AG09319 (cell line): ENCODE measurements at regions not wholly inside any gene's neighbourhood (a gene's known extent, or its start where the extent isn't known, plus 50 kb on each side); places are given as distances from the start of the nearest gene placed in this dataset.

Experiments used
- DNase-seq: peaks from one replicate; pipeline ENCODE4 v3.0.0-alpha.2; 2010; ENCODE audit warnings: low read depth; ENCODE audit errors: extremely low read depth
- TF ChIP-seq, protein P1 (sequence below): IDR thresholded peaks from 2 replicates; pipeline ENCODE4 v1.5.1; 2011; ENCODE audit warnings: low read depth, mild to moderate bottlenecking, inconsistent platforms, low read length, moderate library complexity

DNA sequence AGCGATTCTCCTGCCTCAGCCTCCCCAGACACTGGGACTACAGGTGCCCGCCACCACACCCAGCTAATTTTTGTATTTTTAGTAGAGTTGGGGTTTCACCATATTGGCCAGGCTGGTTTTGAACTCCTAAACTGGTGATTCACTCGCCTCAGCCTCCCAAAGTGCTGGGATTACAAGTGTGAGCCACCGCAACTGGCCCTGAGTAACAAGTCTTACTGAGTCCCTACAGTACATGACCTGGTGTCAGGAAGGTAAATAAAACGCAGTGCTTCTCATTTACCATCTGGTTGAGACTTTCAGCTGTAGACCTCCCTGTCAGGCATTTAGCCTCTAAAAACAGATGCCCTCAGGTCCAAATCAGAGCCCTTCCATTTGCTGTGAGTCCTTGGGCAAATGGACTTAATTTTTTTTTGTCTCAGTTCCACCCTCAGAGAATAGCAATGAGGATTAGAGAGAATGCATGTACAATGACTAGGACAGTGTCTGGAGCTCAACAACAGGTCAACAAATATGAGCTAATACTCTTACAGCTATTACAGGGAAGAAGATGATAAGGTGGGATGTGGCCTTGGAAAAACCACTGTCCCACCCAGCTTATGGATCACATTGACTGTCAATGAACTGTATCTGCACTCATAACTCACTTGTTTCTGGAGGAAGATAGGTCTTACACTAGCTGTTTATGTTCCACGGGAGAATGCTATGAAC, 70.5 kb downstream of the PHLDA1 start:
- TF ChIP-seq, protein P1, sequence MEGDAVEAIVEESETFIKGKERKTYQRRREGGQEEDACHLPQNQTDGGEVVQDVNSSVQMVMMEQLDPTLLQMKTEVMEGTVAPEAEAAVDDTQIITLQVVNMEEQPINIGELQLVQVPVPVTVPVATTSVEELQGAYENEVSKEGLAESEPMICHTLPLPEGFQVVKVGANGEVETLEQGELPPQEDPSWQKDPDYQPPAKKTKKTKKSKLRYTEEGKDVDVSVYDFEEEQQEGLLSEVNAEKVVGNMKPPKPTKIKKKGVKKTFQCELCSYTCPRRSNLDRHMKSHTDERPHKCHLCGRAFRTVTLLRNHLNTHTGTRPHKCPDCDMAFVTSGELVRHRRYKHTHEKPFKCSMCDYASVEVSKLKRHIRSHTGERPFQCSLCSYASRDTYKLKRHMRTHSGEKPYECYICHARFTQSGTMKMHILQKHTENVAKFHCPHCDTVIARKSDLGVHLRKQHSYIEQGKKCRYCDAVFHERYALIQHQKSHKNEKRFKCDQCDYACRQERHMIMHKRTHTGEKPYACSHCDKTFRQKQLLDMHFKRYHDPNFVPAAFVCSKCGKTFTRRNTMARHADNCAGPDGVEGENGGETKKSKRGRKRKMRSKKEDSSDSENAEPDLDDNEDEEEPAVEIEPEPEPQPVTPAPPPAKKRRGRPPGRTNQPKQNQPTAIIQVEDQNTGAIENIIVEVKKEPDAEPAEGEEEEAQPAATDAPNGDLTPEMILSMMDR: no peak
- DNase-seq: no peak

DNA sequence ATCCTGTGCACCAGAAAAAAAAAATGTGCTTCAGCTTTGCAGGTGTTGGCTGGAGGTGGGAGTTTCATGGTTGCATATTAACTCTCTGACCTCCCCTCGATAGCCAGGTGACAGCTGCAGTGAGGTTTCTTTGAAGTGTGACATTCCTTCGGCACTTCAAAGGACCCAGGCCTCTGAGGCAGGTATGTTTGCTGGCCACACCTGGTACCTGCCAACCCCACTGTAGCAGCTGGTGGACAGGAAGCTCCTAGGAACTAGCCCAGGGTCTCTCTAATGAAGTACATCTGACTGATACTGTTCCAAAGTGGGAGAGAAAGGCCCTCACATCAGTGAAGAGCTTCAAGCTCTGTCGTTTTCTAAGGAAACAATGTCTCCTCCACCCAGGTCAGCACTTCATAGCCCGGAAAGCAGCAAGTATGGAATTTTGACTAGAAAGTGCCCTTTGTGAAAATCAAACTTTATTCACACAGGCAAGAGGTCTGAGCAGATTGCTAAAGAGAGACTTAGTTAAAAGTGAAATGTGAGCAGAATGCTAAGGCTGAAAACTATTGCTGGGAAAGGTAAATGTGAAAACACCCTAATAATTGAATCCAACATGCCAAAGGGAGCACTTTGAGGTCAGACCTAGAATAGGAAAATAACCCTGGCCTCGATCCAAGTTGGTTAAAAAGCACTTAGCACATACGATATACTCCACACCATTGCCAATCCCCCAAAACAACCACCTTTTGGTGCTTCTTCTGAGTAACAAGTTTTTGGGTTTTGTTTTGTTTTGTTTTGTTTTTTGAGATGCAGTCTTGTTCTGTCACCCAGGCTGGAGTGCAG, 71.3 kb downstream of the PHLDA1 start:
- TF ChIP-seq, protein P1: no peak
- no peak for DNase-seq

DNA sequence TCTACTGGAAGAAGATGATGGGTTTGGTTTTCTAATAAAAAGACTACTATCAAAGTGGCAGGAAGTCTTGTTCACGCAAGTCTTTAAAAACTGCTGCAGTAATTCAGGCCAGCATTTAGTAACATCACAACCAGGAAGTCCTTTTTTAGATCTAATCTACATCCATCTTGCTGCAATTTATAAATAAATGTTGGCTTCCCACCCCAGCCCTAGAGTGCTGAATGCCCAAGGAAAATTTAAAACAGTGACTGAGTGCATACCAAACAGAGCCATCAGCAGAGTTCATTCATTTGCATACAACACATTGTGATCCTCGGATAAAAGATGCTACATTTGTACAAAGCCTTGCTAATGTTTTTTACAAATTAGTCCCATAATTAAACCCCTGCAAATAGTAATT, 72.1 kb downstream of the PHLDA1 start:
- DNase-seq: no peak
- TF ChIP-seq, protein P1: no peak

DNA sequence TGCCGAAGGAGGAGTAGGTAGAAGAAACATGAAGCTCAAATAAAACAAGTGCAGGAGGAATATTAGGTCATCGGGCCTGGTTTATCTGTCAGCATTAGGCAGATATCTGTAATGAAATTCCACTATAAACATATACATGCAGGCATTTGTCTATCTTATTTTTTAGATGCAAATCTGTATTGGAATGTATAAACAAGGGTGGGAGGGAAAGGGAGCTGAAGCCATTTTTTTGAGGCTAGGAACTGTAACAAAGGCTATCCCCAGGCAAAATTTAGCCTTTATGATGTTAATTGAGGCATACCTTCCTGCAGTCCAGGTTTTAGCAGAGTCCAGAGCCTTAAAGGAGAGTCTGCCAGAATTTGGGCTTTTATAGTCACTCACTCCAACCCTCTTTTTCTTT, 72.5 kb downstream of the PHLDA1 start:
- no peak for DNase-seq
- TF ChIP-seq, protein P1: no peak

DNA sequence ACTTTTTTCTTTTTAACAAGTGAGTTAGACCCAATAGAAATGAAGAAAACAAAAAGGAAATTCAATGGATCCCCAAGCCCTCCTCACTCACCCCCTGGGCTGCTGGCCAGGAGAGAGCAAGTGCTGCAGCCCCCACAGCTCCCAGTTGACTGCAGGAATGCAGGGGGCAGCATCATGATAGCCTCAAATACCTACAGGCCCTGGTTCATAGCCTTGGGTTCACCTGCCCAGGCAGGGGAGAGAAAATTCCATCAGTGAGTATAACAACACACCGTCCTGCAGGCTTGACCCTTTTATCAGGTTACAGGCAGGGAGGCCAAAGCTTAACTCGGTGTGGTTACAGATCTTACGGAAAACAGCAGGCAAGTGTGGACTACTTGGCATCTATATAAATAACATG, 76.3 kb downstream of the PHLDA1 start:
- no peak for DNase-seq
- TF ChIP-seq, protein P1: no peak

DNA sequence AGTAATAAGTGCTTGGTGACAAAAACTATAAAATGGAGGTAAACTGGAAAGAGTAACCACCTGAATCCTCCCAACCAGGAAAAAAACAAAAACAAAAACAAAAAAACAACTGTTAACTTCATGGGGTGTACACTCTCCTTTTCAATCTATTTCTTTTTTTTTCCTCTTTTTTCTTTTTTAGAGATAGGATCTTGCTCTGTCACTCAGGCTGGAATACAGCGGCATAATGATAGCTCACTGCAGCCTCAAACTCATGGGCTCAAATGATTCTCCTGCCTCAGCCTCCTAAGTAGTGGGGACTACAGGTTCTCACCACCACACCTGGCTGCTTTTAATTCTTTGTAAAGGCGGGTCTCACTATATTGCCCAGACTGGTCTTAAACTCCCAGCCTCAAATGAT, 76.8 kb downstream of the PHLDA1 start:
- TF ChIP-seq, protein P1: no peak
- no peak for DNase-seq

DNA sequence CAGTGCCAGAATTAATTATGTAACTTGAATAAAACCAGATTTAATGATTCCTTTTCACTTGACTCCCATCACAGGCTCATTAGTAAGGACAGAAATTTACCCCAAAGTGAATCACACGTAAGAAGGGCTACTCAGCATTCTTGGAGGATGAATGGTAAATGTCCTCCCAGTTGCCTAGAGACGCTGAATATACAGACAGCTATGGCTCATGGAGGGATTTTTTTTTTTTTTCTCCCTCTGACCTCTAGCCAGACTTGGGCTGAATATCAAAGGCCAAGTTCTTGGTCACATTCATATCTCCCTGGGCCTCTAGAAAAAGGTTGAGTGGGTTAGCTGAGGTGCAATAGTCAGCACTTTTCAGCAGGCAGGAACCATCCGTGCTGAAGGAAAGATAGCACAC, 77.5 kb downstream of the PHLDA1 start:
- DNase-seq: peak; percentile 95
- TF ChIP-seq, protein P1: no peak
